Vagina (tissue), 2 donors: ENCODE measurements at regions not wholly inside any gene's neighbourhood (a gene's known extent, or its start where the extent isn't known, plus 50 kb on each side); places are given as distances from the start of the nearest gene placed in this dataset.

Source experiments
- CTCF ChIP-seq, 3 experiments: fragments of 450-650 bp in 2 of 3; fragments of 200-600 bp in 1 of 3; sonication (generic) in 1 of 3; IDR thresholded peaks; one replicate each; pipeline ENCODE4 v1.5.1; 2017 to 2019; ENCODE audit warnings: antibody characterized with exemption in 3 of 3, mild to moderate bottlenecking in 2 of 3, moderate library complexity in 2 of 3
- POLR2A ChIP-seq, 2 donors: fragments of 450-650 bp; IDR thresholded peaks; one replicate each; pipeline ENCODE4 v1.6.1; 2017; ENCODE audit warnings: antibody characterized with exemption in 2 of 2, mild to moderate bottlenecking in 2 of 2, moderate library complexity in 2 of 2

GRCh38 chr7:53917637-53918036, 624.5 kb upstream of the VSTM2A start:
- no peak for TF ChIP-seq CTCF (IDR thresholded peaks at IDR 0.05)
- no peak for TF ChIP-seq POLR2A (IDR thresholded peaks at IDR 0.05)
